ENCODE measurements at regions not wholly inside any gene's neighbourhood (a gene's known extent, or its start where the extent isn't known, plus 50 kb on each side); places are given as distances from the start of the nearest gene placed in this dataset.

DNA sequence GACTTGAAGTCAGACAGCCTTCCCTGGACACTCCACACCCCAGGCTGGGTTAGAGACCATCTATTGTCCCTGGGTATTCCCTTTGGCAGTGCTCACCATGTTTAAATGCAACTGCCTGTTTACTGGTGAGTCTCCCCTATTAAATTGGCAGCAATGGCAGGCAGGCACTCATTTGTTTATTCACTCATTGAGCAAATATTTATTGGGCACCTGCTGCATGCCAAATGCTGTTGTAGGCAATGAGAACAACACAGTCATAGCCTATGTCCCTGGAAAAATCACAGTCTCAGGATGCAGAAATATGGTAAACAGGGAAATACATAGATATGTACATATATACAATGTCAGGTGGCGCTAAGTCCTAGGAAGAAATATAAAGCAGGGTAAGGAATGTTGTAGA lies 212.8 kb downstream of the SUDS3 start:
- Histone ChIP-seq H3K4me1 (ENCODE audit: control insufficient read depth, insufficient read depth, low read length) (no peaks in the 10 kb centered on the region), H3K4me3 (ENCODE audit: low read depth, low read length) (no peak overlapping the region), H3K9me3 (ENCODE audit: control insufficient read depth, insufficient read depth, low read length) (no peaks in the 10 kb centered on the region), H3K27ac (ENCODE audit: low read depth, low read length) (no peak overlapping the region), H3K36me3 (ENCODE audit: control insufficient read depth, insufficient read depth, low read length) (no peaks in the 10 kb centered on the region), H3K27me3 (ENCODE audit: control insufficient read depth, insufficient read depth, low read length) (no peaks in the 10 kb centered on the region)
- WGBS (ENCODE audit: insufficient coverage) = no CpG with 5 or more reads among the region's 1 CpG
- no peak for DNase-seq (ENCODE audit: low read depth in 4 of 6, low spot score in 6 of 6)

DNA sequence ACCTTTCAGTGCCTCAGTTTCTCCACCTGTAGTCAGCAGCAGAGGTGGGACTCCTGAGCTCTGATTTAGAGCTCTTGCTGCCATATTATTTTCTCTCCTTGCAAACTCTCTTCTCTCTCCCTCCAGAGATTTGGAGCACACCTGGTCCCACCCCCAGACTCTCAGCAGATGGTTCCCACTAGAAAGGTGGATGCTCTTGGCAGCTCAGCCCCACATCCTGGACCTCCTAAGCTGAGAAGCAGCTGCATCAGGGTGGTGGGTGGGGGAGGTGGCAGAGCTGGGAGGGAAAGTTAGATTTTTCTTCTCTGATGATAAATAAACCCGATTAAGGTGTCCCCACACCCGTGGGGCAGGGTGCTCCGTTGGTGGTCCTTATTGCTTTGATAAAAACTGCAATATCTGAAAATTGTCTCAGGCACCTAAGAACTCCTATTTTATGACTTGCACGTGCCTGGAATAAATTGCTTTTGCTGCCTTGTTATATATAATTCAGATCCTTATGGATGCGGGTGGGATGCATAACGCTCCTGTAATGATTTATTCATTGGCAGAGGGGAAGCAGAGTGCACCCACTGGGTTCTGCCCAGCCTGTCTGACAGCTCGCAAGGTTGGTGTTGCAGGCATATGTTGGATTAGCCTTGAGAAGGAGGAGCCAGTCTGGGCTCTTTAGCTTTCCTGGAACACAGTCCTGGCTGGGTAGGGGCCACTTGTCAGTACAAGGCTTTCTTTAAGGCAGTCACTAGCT lies 214.2 kb downstream of the SUDS3 start:
- Histone ChIP-seq H3K27me3 (ENCODE audit: control insufficient read depth, insufficient read depth, low read length) (no peaks in the 10 kb centered on the region), H3K9me3 (ENCODE audit: control insufficient read depth, insufficient read depth, low read length) (no peaks in the 10 kb centered on the region), H3K4me3 (ENCODE audit: low read depth, low read length) (no peak overlapping the region), H3K27ac (ENCODE audit: low read depth, low read length) (no peak overlapping the region), H3K4me1 (ENCODE audit: control insufficient read depth, insufficient read depth, low read length) (no peaks in the 10 kb centered on the region), H3K36me3 (ENCODE audit: control insufficient read depth, insufficient read depth, low read length) (no peaks in the 10 kb centered on the region)
- 59% methylated on average over 4 of the region's 7 CpGs for WGBS (ENCODE audit: insufficient coverage)
- DNase-seq (ENCODE audit: low read depth in 4 of 6, low spot score in 6 of 6) = peak in 2 of 6 donors; percentile 85 to 89

GRCh38 chr12:118603610-118604361 lies 227.4 kb downstream of the SUDS3 start:
- no peaks in the 10 kb centered on the region for H3K27me3 ChIP-seq (ENCODE audit: control insufficient read depth, insufficient read depth, low read length)
- H3K4me3 ChIP-seq (ENCODE audit: low read depth, low read length) = no peak overlapping the region
- WGBS (ENCODE audit: insufficient coverage) = no CpG with 5 or more reads among the region's 3 CpGs

DNA sequence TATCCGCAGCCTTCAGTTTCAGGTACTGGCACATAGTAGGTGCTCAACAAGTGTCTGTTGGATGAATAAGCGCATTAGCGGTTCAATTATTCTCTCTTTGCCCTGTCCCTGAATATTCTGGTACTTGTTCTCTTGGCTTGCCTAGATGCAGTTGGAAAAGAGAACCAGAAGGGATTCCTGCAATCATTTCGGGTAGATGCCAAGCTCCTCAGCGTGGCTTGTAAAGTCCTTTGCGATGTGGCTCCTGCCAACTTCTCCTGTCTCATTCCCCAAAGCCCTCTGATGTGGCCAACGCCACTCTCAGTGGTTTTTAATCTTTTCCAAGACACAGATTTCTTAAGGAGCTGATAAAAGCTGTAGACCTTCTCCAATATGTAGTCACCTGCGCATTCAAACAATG lies 230.3 kb downstream of the SUDS3 start:
- Histone ChIP-seq H3K4me3 (ENCODE audit: low read depth, low read length) (no peak overlapping the region), H3K27me3 (ENCODE audit: control insufficient read depth, insufficient read depth, low read length) (no peaks in the 10 kb centered on the region), H3K9me3 (ENCODE audit: control insufficient read depth, insufficient read depth, low read length) (no peaks in the 10 kb centered on the region), H3K4me1 (ENCODE audit: control insufficient read depth, insufficient read depth, low read length) (peaks cover 4% of the 10 kb centered on the region), H3K27ac (ENCODE audit: low read depth, low read length) (no peak overlapping the region), H3K36me3 (ENCODE audit: control insufficient read depth, insufficient read depth, low read length) (no peaks in the 10 kb centered on the region)
- peak in 1 of 6 donors; percentile 64 for DNase-seq (ENCODE audit: low read depth in 4 of 6, low spot score in 6 of 6)
- 90% methylated on average over 8 of the region's 8 CpGs for WGBS (ENCODE audit: insufficient coverage)

More at GRCh38 chr12:118603610-118604361, 227.4 kb downstream of the SUDS3 start:
- Histone ChIP-seq H3K4me1 (ENCODE audit: control insufficient read depth, insufficient read depth, low read length) (no peaks in the 10 kb centered on the region), H3K36me3 (ENCODE audit: control insufficient read depth, insufficient read depth, low read length) (no peaks in the 10 kb centered on the region), H3K9me3 (ENCODE audit: control insufficient read depth, insufficient read depth, low read length) (no peaks in the 10 kb centered on the region), H3K27ac (ENCODE audit: low read depth, low read length) (no peak overlapping the region)
- no peak for DNase-seq (ENCODE audit: low read depth in 4 of 6, low spot score in 6 of 6)

- Histone ChIP-seq H3K9me3 (ENCODE audit: control insufficient read depth, insufficient read depth, low read length) (no peaks in the 10 kb centered on the region), H3K4me3 (ENCODE audit: low read depth, low read length) (no peak overlapping the region), H3K4me1 (ENCODE audit: control insufficient read depth, insufficient read depth, low read length) (peaks cover 4% of the 10 kb centered on the region), H3K36me3 (ENCODE audit: control insufficient read depth, insufficient read depth, low read length) (no peaks in the 10 kb centered on the region), H3K27ac (ENCODE audit: low read depth, low read length) (no peak overlapping the region), H3K27me3 (ENCODE audit: control insufficient read depth, insufficient read depth, low read length) (no peaks in the 10 kb centered on the region)
- DNase-seq (ENCODE audit: low read depth in 4 of 6, low spot score in 6 of 6) = no peak
- WGBS (ENCODE audit: insufficient coverage) = 95% methylated on average over 3 of the region's 3 CpGs
These were observed 231.5 kb downstream of the SUDS3 start for GRCh38 chr12:118607831-118608230.

DNA sequence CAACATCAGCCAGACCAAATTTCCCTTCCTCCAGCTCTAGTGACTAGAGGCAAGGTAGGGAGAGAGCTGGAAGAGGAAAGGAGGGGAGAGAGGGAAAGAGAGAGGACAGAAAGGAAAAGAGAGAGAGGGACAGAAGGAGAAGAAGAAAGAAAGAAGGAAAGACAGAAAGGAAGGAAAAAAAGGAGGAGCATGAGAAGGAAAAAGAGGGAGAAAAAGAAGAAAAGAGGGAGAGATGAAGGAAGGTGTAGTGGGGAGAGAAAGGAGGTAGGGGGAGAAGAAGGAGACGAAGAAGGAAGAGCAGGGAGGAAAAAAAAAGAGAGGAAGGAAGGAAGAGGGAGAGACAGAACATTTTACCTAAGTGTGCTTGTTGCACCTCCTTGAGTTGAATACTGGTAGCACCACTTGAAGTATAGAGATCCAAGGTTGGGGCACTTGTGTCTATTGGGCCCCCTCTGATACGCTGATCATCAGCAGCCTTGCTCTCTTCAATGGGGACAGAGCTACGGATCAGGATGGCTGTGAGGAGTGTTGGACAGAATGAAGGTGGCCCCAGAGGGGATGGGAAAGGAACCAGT lies 232.5 kb downstream of the SUDS3 start:
- no peaks in the 10 kb centered on the region for H3K36me3 ChIP-seq (ENCODE audit: control insufficient read depth, insufficient read depth, low read length)
- H3K9me3 ChIP-seq (ENCODE audit: control insufficient read depth, insufficient read depth, low read length) = peaks cover 4% of the 10 kb centered on the region
- no peak overlapping the region for H3K27ac ChIP-seq (ENCODE audit: low read depth, low read length)
- 78% methylated on average over 3 of the region's 3 CpGs for WGBS (ENCODE audit: insufficient coverage)
- no peaks in the 10 kb centered on the region for H3K27me3 ChIP-seq (ENCODE audit: control insufficient read depth, insufficient read depth, low read length)
- no peak overlapping the region for H3K4me3 ChIP-seq (ENCODE audit: low read depth, low read length)
- H3K4me1 ChIP-seq (ENCODE audit: control insufficient read depth, insufficient read depth, low read length) = peaks cover 4% of the 10 kb centered on the region
- DNase-seq (ENCODE audit: low read depth in 4 of 6, low spot score in 6 of 6) = no peak

DNA sequence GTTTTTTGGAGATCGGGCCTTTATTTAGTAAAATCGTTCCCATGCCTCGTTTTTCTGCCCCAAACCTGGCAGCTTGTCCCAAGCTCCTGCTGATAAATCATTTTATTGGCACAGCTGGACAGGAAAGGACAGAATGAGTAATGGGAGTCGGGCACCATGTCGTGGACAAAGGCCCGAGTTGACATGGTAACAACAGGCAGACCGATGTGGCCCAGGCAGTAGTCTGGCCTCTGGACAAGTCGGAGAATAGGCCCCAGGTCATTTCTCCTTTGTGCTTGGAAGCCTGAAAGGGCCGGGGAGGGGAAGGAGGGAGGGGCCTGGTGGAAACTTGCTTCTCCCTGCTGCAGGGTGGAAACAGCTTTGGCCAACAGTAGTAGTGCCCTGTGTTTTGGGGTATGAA lies 234.9 kb downstream of the SUDS3 start:
- H3K4me1 ChIP-seq (ENCODE audit: control insufficient read depth, insufficient read depth, low read length) = peaks cover 4% of the 10 kb centered on the region
- H3K4me3 ChIP-seq (ENCODE audit: low read depth, low read length) = no peak overlapping the region
- H3K27me3 ChIP-seq (ENCODE audit: control insufficient read depth, insufficient read depth, low read length) = no peaks in the 10 kb centered on the region
- DNase-seq (ENCODE audit: low read depth in 4 of 6, low spot score in 6 of 6) = peak in 4 of 6 donors; percentile 19 to 75 (median 53)
- 20% methylated on average over 9 of the region's 9 CpGs for WGBS (ENCODE audit: insufficient coverage)
- no peak overlapping the region for H3K27ac ChIP-seq (ENCODE audit: low read depth, low read length)
- peaks cover 4% of the 10 kb centered on the region for H3K9me3 ChIP-seq (ENCODE audit: control insufficient read depth, insufficient read depth, low read length)
- H3K36me3 ChIP-seq (ENCODE audit: control insufficient read depth, insufficient read depth, low read length) = no peaks in the 10 kb centered on the region

- H3K4me1 ChIP-seq (ENCODE audit: control insufficient read depth, insufficient read depth, low read length) = peaks cover 4% of the 10 kb centered on the region
- no peak for DNase-seq (ENCODE audit: low read depth in 4 of 6, low spot score in 6 of 6)
- no peaks in the 10 kb centered on the region for H3K36me3 ChIP-seq (ENCODE audit: control insufficient read depth, insufficient read depth, low read length)
- no peak overlapping the region for H3K4me3 ChIP-seq (ENCODE audit: low read depth, low read length)
- H3K27ac ChIP-seq (ENCODE audit: low read depth, low read length) = no peak overlapping the region
- H3K9me3 ChIP-seq (ENCODE audit: control insufficient read depth, insufficient read depth, low read length) = peaks cover 4% of the 10 kb centered on the region
- no peaks in the 10 kb centered on the region for H3K27me3 ChIP-seq (ENCODE audit: control insufficient read depth, insufficient read depth, low read length)
- WGBS (ENCODE audit: insufficient coverage) = no CpG with 5 or more reads among the region's 5 CpGs
These were observed 235.4 kb downstream of the SUDS3 start for GRCh38 chr12:118611770-118612169.

DNA sequence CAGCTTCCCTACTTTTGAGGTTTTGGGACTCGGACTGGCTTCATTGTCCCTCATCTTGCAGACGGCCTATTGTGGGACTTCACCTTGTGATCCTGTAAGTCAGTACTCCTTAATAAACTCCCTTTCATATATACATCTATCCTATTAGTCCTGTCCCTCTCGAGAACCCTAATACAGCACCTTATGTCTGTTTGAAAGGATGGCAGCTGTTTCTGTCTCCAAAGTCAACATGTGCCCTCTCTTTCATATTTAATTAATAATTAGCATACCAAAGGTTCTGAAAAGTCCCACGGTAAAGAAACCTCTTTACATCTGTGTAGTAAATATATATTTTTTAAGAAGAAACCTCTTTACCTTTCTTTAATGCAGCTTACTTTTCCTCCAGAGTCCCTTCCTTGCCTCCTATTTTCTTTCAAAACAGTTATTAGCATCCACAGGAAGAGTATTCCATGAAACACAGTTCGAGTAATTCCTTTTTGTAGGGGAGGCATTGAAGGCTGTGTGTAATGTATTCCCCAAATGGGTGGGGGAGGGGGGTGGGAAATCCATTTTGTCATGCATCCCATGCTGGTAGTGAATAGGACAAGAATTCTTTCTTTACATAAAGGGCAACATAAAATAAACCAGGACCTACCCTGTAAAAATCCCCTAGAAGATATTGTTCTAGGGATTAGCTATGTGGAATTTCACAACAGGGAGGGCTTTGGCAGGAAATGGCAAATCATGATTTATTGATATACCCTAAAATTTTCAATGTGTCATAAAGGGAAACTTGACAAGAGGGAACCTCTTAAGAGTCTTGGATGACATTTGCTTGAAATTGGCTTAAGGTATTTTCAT lies 241.5 kb downstream of the SUDS3 start:
- H3K9me3 ChIP-seq (ENCODE audit: control insufficient read depth, insufficient read depth, low read length) = peaks cover 4% of the 10 kb centered on the region
- no peaks in the 10 kb centered on the region for H3K4me1 ChIP-seq (ENCODE audit: control insufficient read depth, insufficient read depth, low read length)
- WGBS (ENCODE audit: insufficient coverage) = 45% methylated on average over 2 of the region's 5 CpGs
- H3K36me3 ChIP-seq (ENCODE audit: control insufficient read depth, insufficient read depth, low read length) = no peaks in the 10 kb centered on the region
- no peaks in the 10 kb centered on the region for H3K27me3 ChIP-seq (ENCODE audit: control insufficient read depth, insufficient read depth, low read length)
- H3K27ac ChIP-seq (ENCODE audit: low read depth, low read length) = no peak overlapping the region
- no peak overlapping the region for H3K4me3 ChIP-seq (ENCODE audit: low read depth, low read length)
- DNase-seq (ENCODE audit: low read depth in 4 of 6, low spot score in 6 of 6) = no peak

Measured in spinal cord (tissue), 9 donors.